ENCODE measurements at regions not wholly inside any gene's neighbourhood (a gene's known extent, or its start where the extent isn't known, plus 50 kb on each side); places are given as distances from the start of the nearest gene placed in this dataset.

DNA sequence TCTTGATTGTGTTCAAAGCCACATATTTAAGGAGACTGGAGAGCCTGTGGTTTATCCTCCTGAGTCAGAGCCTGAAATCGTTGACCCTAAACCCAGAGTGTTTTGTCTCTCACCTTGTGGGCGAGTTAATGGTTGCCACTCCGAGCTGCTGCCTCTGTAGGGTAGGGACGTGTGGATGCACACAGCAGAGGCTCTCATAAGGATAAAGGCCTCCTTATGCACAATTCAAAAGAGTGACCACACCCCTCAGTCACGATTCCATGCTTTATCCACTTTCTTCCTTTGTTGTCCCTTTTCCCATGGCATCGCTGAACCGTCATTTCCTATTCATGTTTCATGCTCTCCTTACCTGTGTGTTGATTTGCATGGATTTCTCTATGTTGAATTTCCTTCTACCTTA is 805.0 kb upstream of the RBFOX1 start:
- peaks cover 0 to 3% (median 0%) of the 10 kb centered on the region in 4 donors for H3K27me3 ChIP-seq
- no peaks in the 10 kb centered on the region for H3K4me1 ChIP-seq
- no peak for TF ChIP-seq CTCF (IDR thresholded peaks at IDR 0.05)
- ATAC-seq = no peak
- no peaks in the 10 kb centered on the region for H3K9me3 ChIP-seq
- no peak for DNase-seq
- no peak for FAIRE-seq
- no peak overlapping the region for H3K4me3 ChIP-seq
- 50 to 53% methylated on average over 7 of the region's 7 CpGs for WGBS, 2 donors
- intact Hi-C loops (cut with DNase I) = no loop called here
- H3K27ac ChIP-seq = no peak overlapping the region
- no peaks in the 10 kb centered on the region for H3K36me3 ChIP-seq

DNA sequence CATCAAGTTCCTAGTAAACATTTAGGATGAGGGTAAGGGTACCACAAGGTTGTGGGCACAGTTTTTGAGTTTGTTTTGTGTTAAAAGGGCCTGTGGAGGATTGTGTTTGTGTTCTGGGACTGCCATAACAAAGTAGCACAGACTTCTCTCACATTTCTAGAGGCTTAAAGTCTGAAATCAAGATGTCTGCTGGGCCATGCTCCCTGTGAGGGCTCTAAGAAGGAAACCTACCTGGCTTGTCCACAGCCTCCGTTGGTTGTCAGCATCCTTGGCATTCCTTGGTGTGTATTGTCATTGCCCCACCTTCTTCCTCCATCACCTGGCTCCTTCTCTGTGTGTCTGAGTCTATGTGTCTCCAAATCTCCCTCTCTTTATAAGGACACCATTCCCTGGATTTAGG is 808.1 kb upstream of the RBFOX1 start:
- Histone ChIP-seq H3K27me3 (no peaks in the 10 kb centered on the region), H3K27ac (no peak overlapping the region), H3K4me1 (no peaks in the 10 kb centered on the region), H3K36me3 (no peaks in the 10 kb centered on the region), H3K9me3 (no peaks in the 10 kb centered on the region), H3K4me3 (no peak overlapping the region)
- ATAC-seq (no peak), DNase-seq (no peak), FAIRE-seq (no peak)
- TF ChIP-seq CTCF (IDR thresholded peaks at IDR 0.05) = no peak
- WGBS, 2 donors = 25 to 32% methylated on average over 1 of the region's 1 CpG
- intact Hi-C loops (cut with DNase I) = no loop called here

DNA sequence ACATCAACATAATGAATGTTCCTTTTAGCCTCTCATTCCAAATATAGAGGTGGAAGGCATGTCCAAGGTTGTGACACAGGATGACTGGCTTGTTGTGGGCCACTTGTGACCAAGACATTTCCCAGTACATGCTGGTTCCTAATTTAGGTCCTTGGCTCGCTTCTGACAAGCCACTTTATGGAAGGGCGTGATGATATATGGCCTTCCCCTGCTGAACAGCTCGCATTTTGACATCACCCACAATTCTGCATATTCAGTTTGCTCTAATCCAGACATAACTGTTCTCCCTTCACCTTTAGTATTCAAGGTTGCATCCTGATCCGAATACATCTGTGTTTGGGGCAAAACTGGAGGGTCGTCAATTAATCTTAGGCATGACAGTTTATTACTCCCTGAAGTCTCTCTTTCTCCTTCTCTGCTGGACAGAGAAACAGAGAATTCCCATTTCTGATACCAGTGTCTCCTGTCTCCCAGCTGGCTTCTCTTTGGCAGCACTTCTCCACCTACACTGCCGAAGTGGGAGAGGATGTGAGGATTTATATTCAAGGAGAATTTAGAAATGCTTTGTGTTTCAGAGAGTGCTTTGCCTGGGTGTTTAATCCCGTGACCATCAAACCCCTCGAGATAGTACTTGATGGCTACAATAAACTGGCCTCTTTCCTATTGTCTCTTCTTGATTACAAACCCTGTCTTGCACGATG is 815.5 kb upstream of the RBFOX1 start:
- DNase-seq = no peak
- intact Hi-C loops (cut with DNase I) = no loop called here
- Histone ChIP-seq H3K36me3 (no peaks in the 10 kb centered on the region), H3K27ac (no peak overlapping the region), H3K9me3 (no peaks in the 10 kb centered on the region), H3K4me1 (no peaks in the 10 kb centered on the region), H3K4me3 (no peak overlapping the region), H3K27me3 (no peaks in the 10 kb centered on the region)
- ATAC-seq = no peak
- WGBS, 2 donors = 42 to 59% methylated on average over 9 of the region's 9 CpGs
- TF ChIP-seq CTCF (IDR thresholded peaks at IDR 0.05) = no peak
- no peak for FAIRE-seq

DNA sequence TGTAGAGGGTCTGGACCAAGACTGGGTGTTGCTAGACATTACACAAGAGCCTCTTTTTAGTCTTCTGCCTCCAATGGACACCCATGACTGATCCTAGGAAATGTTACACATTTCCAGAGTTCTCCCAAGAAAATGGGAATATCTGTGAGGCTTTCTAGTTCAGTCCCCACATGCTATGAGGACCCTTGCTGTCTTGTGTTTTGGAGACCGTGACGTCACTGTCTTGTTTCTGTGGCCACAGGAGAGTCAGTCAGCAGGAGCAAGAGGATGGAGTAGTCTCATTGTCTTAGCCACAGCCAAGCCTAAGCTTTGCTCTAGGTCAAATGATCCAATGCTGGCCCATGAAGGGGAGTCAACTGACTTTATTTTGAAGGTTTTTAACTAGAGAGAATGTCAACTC is 820.1 kb upstream of the RBFOX1 start:
- intact Hi-C loops (cut with DNase I) = no loop called here
- Histone ChIP-seq H3K27ac (no peak overlapping the region), H3K9me3 (no peaks in the 10 kb centered on the region), H3K4me3 (no peak overlapping the region), H3K36me3 (no peaks in the 10 kb centered on the region), H3K4me1 (no peaks in the 10 kb centered on the region), H3K27me3 (no peaks in the 10 kb centered on the region)
- FAIRE-seq (no peak), ATAC-seq (no peak), DNase-seq (no peak)
- TF ChIP-seq CTCF (IDR thresholded peaks at IDR 0.05) = no peak
- WGBS, 2 donors = 42 to 56% methylated on average over 2 of the region's 2 CpGs

GRCh38 chr16:6510261-6510660 is 822.4 kb upstream of the RBFOX1 start:
- no peak for TF ChIP-seq CTCF (IDR thresholded peaks at IDR 0.05)
- no peak overlapping the region for H3K4me3 ChIP-seq
- H3K36me3 ChIP-seq = no peaks in the 10 kb centered on the region
- no peak overlapping the region for H3K27ac ChIP-seq
- no peaks in the 10 kb centered on the region for H3K27me3 ChIP-seq
- no peaks in the 10 kb centered on the region for H3K9me3 ChIP-seq
- FAIRE-seq (no peak), DNase-seq (no peak), ATAC-seq (no peak)
- H3K4me1 ChIP-seq = no peaks in the 10 kb centered on the region
- intact Hi-C loops (cut with DNase I) = no loop called here
- WGBS, 2 donors = 60 to 75% methylated on average over 7 of the region's 7 CpGs
